ENCODE measurements at regions not wholly inside any gene's neighbourhood (a gene's known extent, or its start where the extent isn't known, plus 50 kb on each side); places are given as distances from the start of the nearest gene placed in this dataset.

GRCh38 chr2:49237867-49238603 lies 83.7 kb upstream of the FSHR start:
- TF ChIP-seq POLR2A (IDR thresholded peaks at IDR 0.05), result no peak
- TF ChIP-seq, protein P1, sequence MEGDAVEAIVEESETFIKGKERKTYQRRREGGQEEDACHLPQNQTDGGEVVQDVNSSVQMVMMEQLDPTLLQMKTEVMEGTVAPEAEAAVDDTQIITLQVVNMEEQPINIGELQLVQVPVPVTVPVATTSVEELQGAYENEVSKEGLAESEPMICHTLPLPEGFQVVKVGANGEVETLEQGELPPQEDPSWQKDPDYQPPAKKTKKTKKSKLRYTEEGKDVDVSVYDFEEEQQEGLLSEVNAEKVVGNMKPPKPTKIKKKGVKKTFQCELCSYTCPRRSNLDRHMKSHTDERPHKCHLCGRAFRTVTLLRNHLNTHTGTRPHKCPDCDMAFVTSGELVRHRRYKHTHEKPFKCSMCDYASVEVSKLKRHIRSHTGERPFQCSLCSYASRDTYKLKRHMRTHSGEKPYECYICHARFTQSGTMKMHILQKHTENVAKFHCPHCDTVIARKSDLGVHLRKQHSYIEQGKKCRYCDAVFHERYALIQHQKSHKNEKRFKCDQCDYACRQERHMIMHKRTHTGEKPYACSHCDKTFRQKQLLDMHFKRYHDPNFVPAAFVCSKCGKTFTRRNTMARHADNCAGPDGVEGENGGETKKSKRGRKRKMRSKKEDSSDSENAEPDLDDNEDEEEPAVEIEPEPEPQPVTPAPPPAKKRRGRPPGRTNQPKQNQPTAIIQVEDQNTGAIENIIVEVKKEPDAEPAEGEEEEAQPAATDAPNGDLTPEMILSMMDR (IDR thresholded peaks at IDR 0.05), result no peak
- TF ChIP-seq POLR2AphosphoS5 (IDR thresholded peaks at IDR 0.05), result no peak
